ENCODE measurements at regions not wholly inside any gene's neighbourhood (a gene's known extent, or its start where the extent isn't known, plus 50 kb on each side); places are given as distances from the start of the nearest gene placed in this dataset.

DNA sequence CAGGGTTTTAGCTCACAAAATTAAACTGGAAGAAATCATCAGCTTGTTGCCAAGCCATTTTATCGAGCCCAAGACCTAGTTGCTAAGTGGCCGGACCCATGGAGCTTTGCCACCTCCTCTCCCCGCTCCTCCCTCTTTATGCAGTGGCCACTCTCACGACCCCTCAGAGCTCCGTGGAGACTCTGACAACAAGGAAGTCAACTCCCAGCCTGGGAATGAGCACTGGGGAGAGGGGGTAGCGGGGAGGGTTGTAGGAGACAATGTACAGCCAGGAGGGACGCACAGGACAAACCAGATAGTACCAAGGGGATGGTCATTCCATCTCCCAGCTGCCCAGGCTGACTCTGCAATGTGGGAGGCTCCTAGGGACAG, 250.9 kb downstream of the SIPA1L2 start:
- TF ChIP-seq, protein P1, sequence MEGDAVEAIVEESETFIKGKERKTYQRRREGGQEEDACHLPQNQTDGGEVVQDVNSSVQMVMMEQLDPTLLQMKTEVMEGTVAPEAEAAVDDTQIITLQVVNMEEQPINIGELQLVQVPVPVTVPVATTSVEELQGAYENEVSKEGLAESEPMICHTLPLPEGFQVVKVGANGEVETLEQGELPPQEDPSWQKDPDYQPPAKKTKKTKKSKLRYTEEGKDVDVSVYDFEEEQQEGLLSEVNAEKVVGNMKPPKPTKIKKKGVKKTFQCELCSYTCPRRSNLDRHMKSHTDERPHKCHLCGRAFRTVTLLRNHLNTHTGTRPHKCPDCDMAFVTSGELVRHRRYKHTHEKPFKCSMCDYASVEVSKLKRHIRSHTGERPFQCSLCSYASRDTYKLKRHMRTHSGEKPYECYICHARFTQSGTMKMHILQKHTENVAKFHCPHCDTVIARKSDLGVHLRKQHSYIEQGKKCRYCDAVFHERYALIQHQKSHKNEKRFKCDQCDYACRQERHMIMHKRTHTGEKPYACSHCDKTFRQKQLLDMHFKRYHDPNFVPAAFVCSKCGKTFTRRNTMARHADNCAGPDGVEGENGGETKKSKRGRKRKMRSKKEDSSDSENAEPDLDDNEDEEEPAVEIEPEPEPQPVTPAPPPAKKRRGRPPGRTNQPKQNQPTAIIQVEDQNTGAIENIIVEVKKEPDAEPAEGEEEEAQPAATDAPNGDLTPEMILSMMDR (conservative IDR thresholded peaks at IDR 0.05), result no peak
- TF ChIP-seq ZFX (IDR thresholded peaks at IDR 0.05), result no peak
- peak overlapping the region; percentile 73 for H3K27ac ChIP-seq

- TF ChIP-seq, protein P1 (conservative IDR thresholded peaks at IDR 0.05), result no peak
- 0 out of 2 replicates have a peak, but pooled peaks have one; percentile 14 for TF ChIP-seq ZFX (IDR thresholded peaks at IDR 0.05)
Observed at GRCh38 chr1:232378266-232379062, 251.5 kb downstream of the SIPA1L2 start.

DNA sequence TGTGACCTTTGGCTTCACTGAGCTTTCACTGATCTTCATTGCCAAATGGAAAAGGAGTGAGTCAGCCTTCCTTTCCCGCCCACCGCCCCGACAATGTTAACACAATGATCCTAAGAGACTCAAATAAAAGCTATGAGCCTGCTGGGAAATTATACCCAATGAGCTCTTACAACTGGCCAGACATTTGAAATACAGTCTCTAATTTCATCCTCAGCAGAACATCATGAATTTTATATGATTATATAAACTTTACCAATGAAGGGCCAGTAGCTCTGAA, 252.5 kb downstream of the SIPA1L2 start:
- H3K27ac ChIP-seq, result no peak overlapping the region
- TF ChIP-seq ZFX (IDR thresholded peaks at IDR 0.05), result no peak
- TF ChIP-seq, protein P1 (conservative IDR thresholded peaks at IDR 0.05), result no peak

More at GRCh38 chr1:232378266-232379062, 251.5 kb downstream of the SIPA1L2 start:
- peak overlapping the region; percentile 73 for H3K27ac ChIP-seq

DNA sequence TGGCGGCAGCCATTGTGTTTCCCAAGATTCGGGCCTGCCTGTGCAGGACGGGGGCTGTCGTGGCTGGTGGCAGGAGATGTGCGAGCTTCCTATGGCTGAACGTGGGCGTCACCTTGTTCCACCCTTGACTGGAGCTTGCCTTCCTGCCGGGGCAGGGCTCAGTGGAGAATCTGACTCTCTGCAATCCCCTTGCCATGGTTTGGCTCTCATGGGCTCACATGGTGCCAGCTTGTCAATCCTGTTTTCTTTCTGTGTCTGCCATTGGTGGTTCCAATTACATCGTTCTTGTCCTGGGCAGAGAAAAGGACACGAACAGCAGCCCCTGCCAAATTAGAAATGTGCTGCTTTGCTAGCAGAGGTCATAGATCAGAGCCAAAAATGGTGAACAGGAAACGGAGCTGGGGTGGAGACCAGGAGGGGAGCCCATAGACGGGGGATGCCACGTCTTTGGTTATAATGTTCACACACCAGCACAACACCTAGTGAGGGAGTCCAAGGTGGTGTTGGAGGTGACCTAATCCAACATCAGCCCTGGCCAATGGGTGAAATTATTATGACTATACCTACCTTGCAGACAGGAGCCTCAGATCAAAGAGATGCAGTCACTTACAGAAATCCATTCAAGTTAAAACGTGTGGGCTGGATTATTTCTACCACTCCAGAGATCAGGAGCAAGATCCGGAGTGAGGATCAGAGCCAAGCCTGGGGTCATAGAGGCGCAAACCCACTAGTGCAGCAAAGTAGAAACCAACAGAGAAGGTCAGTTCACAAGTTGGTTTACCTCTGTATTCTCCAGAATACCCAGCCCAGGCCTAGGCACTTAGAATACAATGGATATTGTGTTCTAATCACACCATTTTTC, 253.1 kb downstream of the SIPA1L2 start:
- TF ChIP-seq ZFX (IDR thresholded peaks at IDR 0.05), result no peak
- TF ChIP-seq, protein P1 (conservative IDR thresholded peaks at IDR 0.05), result no peak
- no peak overlapping the region for H3K27ac ChIP-seq

DNA sequence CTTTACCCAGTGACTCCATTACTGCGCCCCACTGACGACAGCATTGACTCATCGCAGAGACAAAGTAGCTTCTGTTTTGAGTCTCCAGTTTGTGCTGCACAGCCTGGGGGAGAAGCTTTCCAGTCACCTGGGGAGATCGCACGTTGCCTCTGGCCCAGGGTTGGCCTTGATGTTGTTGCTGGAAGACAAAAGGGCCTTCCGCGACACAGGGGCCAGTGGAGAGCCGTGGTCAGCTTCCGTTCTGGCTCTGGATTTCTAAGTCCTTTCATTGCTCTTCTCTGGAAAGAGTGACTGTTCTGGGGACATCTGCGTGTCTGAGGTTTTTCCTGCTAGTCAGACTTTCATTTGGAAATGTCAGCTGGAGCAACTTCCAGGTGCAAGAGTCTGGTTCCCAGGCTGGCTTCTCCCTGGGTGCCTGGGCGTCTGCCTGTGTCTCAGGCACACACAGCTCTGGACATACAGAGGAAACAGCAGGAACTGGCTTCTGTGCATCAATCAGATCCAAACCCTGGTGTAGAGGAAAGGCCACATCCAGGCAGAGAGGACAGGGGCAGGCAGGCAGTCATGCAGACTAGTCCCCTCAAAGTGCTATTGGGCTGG, 257.0 kb downstream of the SIPA1L2 start:
- TF ChIP-seq, protein P1 (conservative IDR thresholded peaks at IDR 0.05), result no peak
- no peak for TF ChIP-seq ZFX (IDR thresholded peaks at IDR 0.05)

GRCh38 chr1:232372431-232372830, 257.5 kb downstream of the SIPA1L2 start:
- TF ChIP-seq, protein P1 (conservative IDR thresholded peaks at IDR 0.05), result no peak
- no peak for TF ChIP-seq ZFX (IDR thresholded peaks at IDR 0.05)
- no peak overlapping the region for H3K27ac ChIP-seq

More for the DNA sequence above, 257.0 kb downstream of the SIPA1L2 start:
- H3K27ac ChIP-seq, result no peak overlapping the region

Measured in C4-2B (cell line).